Body of pancreas (tissue), 4 donors: ENCODE measurements at regions not wholly inside any gene's neighbourhood (a gene's known extent, or its start where the extent isn't known, plus 50 kb on each side); places are given as distances from the start of the nearest gene placed in this dataset.

Experiments
- ATAC-seq: fragments of 150-250 bp; one replicate; pipeline ENCODE4 v1.9.1; 2016
- DNase-seq, 4 donors: peaks; one replicate each; pipeline ENCODE4 v3.0.0-alpha.2; 2019
- H3K27ac ChIP-seq, 4 donors: fragments of 200-600 bp; sonication (generic); 1 replicate in 3 of 4; 2 replicates in 1 of 4; pipeline versions ENCODE4 v1.5.1 to v1.6.1; 2016 to 2019; ENCODE audit warnings: mild to moderate bottlenecking in 1 of 4, mixed read lengths in 1 of 4, moderate library complexity in 1 of 4
- H3K27me3 ChIP-seq, 2 donors: fragments of 200-600 bp; sonication (generic); one replicate each; pipeline ENCODE4 v1.6.0; 2016; ENCODE audit warnings: mild to moderate bottlenecking in 1 of 2
- H3K36me3 ChIP-seq, 2 donors: fragments of 200-600 bp; sonication (generic); replicated peaks in 1 of 2; 2 replicates each; pipeline ENCODE4 v1.5.1; 2016; ENCODE audit warnings: low read depth in 2 of 2; ENCODE audit not compliant: insufficient read depth in 1 of 2
- H3K4me1 ChIP-seq: fragments of 200-600 bp; sonication (generic); one replicate; pipeline ENCODE4 v1.6.0; 2016
- H3K4me3 ChIP-seq, 2 donors: fragments of 200-600 bp; sonication (generic); 1 replicate in 1 of 2; 2 replicates in 1 of 2; pipeline ENCODE4 v1.5.1; 2016 to 2019
- H3K9me3 ChIP-seq, 3 donors: fragments of 200-600 bp; sonication (generic); 1 replicate in 2 of 3; 2 replicates in 1 of 3; pipeline ENCODE4 v1.5.1; 2016
- POLR2A ChIP-seq, 3 donors: fragments of 450-650 bp; IDR thresholded peaks; one replicate each; pipeline ENCODE4 v1.6.1; 2016; ENCODE audit warnings: antibody characterized with exemption in 3 of 3, mild to moderate bottlenecking in 2 of 3
- WGBS, 2 donors: methylation state at CpG; one replicate each; pipeline ENCODE4 v1.1.5; 2017; 5-methylcytosine and 5-hydroxymethylcytosine counted together
- intact Hi-C: fragments of 100-400 bp; cut with DNase I; formaldehyde crosslinking; loops from one replicate; pipeline ENCODE4 v1.15.1; 2023
- TF ChIP-seq, protein P1 (sequence below), 7 experiments: fragments of 450-650 bp in 4 of 7; fragments of 200-600 bp in 3 of 7; sonication (generic) in 3 of 7; IDR thresholded peaks; one replicate each; pipeline ENCODE4 v1.5.1; 2016 to 2019; ENCODE audit warnings: antibody characterized with exemption in 7 of 7

DNA sequence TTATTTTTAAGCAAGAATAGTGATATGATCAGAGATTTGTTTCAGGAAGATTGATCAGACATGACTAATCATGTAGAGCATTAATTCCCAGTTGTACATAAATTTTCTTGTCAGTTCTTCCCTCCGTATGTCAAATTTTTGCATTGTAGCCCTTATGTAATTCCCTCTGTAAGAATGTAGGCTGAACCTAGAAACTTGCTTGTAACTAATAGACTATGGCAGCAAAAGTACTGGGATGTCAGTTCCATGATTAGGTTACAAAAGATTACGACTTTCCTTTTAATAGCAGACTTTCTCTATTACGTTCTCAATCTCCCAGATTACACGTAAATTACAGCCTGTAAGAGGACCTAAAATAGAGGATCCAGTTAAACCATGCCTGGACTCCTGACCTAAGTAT is 79.4 kb upstream of the EPHA7 start:
- DNase-seq (no peak), ATAC-seq (no peak)
- H3K9me3 ChIP-seq: no peaks in the 10 kb centered on the region
- no peak overlapping the region for H3K4me3 ChIP-seq
- H3K36me3 ChIP-seq: no peaks in the 10 kb centered on the region
- TF ChIP-seq, protein P1, sequence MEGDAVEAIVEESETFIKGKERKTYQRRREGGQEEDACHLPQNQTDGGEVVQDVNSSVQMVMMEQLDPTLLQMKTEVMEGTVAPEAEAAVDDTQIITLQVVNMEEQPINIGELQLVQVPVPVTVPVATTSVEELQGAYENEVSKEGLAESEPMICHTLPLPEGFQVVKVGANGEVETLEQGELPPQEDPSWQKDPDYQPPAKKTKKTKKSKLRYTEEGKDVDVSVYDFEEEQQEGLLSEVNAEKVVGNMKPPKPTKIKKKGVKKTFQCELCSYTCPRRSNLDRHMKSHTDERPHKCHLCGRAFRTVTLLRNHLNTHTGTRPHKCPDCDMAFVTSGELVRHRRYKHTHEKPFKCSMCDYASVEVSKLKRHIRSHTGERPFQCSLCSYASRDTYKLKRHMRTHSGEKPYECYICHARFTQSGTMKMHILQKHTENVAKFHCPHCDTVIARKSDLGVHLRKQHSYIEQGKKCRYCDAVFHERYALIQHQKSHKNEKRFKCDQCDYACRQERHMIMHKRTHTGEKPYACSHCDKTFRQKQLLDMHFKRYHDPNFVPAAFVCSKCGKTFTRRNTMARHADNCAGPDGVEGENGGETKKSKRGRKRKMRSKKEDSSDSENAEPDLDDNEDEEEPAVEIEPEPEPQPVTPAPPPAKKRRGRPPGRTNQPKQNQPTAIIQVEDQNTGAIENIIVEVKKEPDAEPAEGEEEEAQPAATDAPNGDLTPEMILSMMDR (IDR thresholded peaks at IDR 0.05): no peak
- TF ChIP-seq POLR2A (IDR thresholded peaks at IDR 0.05): no peak
- no peak overlapping the region for H3K27ac ChIP-seq
- H3K4me1 ChIP-seq: no peaks in the 10 kb centered on the region
- H3K27me3 ChIP-seq: no peaks in the 10 kb centered on the region
- intact Hi-C loops: no loop called here
- 68 to 76% methylated on average over 4 of the region's 4 CpGs for WGBS, 2 donors

DNA sequence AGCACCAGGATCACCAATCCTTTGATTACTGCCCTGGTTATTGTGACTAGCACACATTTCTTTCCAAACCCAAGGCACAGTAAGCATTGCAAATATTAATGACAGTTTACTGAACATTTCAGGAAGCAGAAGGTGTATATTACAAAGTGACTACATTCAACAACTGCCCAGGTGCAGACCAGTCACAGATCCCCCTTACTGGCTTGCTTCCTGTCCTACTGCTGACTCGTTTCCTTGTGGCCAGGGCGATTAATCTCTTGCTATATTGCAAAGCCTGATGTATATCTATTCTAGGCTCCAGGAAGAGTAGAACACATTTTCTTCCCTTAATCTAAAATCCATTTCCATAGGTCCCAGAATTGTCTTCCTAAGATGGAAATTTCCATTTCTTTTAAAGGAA is 77.2 kb upstream of the EPHA7 start:
- no peaks in the 10 kb centered on the region for H3K36me3 ChIP-seq
- intact Hi-C loops: no loop called here
- ATAC-seq (no peak), DNase-seq (no peak)
- no peaks in the 10 kb centered on the region for H3K9me3 ChIP-seq
- H3K27ac ChIP-seq: no peak overlapping the region
- TF ChIP-seq, protein P1 (IDR thresholded peaks at IDR 0.05): no peak
- TF ChIP-seq POLR2A (IDR thresholded peaks at IDR 0.05): no peak
- H3K4me3 ChIP-seq: no peak overlapping the region
- WGBS, 2 donors: 45 to 53% methylated on average over 2 of the region's 2 CpGs
- H3K27me3 ChIP-seq: no peaks in the 10 kb centered on the region
- no peaks in the 10 kb centered on the region for H3K4me1 ChIP-seq

DNA sequence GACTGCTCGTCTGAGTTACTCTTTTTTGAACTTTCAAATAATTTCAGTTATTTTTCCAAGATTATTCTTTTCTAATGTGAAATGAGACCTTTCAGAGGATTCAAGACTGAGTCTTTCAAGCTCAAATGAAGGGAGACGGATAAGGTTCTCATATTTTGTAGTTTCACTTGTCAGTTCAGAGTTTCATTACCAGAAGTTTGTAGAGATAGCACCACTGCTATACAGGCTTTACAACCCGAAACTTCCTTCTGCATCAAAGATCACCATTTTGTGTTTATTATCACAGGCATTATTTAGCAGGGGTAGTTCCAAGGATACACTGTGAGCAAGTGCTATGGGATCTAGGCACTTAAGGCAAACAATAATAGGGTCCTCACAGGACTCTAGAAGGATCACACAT is 74.7 kb upstream of the EPHA7 start:
- Histone ChIP-seq H3K36me3 (no peaks in the 10 kb centered on the region), H3K4me1 (no peaks in the 10 kb centered on the region), H3K27me3 (no peaks in the 10 kb centered on the region), H3K4me3 (no peak overlapping the region), H3K9me3 (no peaks in the 10 kb centered on the region), H3K27ac (no peak overlapping the region)
- ATAC-seq (no peak), DNase-seq (no peak)
- TF ChIP-seq, protein P1 (IDR thresholded peaks at IDR 0.05): no peak
- TF ChIP-seq POLR2A (IDR thresholded peaks at IDR 0.05): no peak
- intact Hi-C loops: no loop called here
- WGBS, 2 donors: 67 to 68% methylated on average over 3 of the region's 3 CpGs

DNA sequence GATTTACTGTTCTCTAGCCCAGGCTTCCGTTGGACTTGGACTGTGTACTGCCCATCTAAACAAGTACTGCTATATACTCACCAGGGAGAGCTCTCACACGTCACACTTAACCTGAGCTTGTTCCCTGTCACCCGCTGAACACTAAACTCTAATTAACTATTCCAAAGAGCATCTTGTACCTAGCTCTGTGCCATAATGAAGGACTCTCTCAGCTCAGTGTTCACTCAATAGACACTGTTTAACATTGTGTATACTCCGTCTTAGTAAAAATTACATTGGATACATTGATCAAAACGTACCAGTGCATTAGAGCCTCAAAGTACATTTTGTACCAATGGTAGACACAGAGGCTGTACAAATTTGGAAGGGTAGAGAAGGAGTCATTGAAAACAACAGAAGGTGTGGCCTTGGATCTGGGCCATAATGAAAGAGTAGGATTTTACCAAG is 55.4 kb upstream of the EPHA7 start:
- Histone ChIP-seq H3K9me3 (peaks cover 0 to 5% (median 0%) of the 10 kb centered on the region in 3 donors), H3K4me3 (no peak overlapping the region), H3K36me3 (no peaks in the 10 kb centered on the region), H3K4me1 (no peaks in the 10 kb centered on the region), H3K27ac (no peak overlapping the region), H3K27me3 (no peaks in the 10 kb centered on the region)
- TF ChIP-seq, protein P1 (IDR thresholded peaks at IDR 0.05): no peak
- no peak for TF ChIP-seq POLR2A (IDR thresholded peaks at IDR 0.05)
- 59 to 61% methylated on average over 5 of the region's 5 CpGs for WGBS, 2 donors
- ATAC-seq (no peak), DNase-seq (no peak)
- intact Hi-C loops: no loop called here

DNA sequence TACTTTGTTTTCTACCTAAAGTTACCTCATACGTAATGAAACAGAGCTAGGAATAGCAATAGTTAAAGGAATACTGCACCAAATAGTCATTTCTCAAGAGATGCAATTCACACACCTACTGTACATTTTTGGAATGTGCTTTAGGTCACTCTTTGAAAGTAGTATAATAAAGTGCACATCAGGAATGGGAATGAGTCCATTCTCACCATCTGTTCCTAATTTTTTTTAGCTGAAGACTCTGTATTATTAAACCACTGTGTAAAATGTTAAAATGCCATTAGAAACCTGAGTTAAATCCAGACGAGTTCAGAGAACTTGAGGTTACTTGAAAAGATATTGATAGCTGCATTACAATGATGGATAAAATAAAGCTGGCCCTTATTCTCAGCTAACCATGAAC is 51.9 kb upstream of the EPHA7 start:
- no peak for DNase-seq
- no peak for ATAC-seq
- WGBS, 2 donors: 55 to 59% methylated on average over 2 of the region's 2 CpGs
- no peak for TF ChIP-seq POLR2A (IDR thresholded peaks at IDR 0.05)
- TF ChIP-seq, protein P1 (IDR thresholded peaks at IDR 0.05): no peak
- no peak overlapping the region for H3K27ac ChIP-seq
- peaks cover 0 to 5% (median 0%) of the 10 kb centered on the region in 3 donors for H3K9me3 ChIP-seq
- no peaks in the 10 kb centered on the region for H3K36me3 ChIP-seq
- H3K4me3 ChIP-seq: no peak overlapping the region
- intact Hi-C loops: no loop called here
- H3K4me1 ChIP-seq: no peaks in the 10 kb centered on the region
- H3K27me3 ChIP-seq: no peaks in the 10 kb centered on the region
